GM19025 (cell line): ENCODE measurements at regions not wholly inside any gene's neighbourhood (a gene's known extent, or its start where the extent isn't known, plus 50 kb on each side); places are given as distances from the start of the nearest gene placed in this dataset.
"Not testable (repeated sequence)": the region's sequence is repeated elsewhere in the genome, so short reads cannot be mapped to it uniquely, and the experiment has no call there.

Experiments
- ATAC-seq: cut with Tn5 transposase; IDR thresholded peaks from one replicate; pipeline ENCODE4 v1.9.1; 2021; ENCODE audit warnings: mild to moderate bottlenecking, low read depth, moderate library complexity; ENCODE audit not compliant: unreplicated experiment

- no peak for ATAC-seq
Measured at GRCh38 chr1:212155219-212155618, 119.7 kb downstream of the DTL start.

GRCh38 chr1:212157252-212157651 is 121.7 kb downstream of the DTL start:
- ATAC-seq = no peak

GRCh38 chr1:212158912-212159796 is 123.6 kb downstream of the DTL start:
- peak; percentile 55 for ATAC-seq

- ATAC-seq = no peak
Measured at GRCh38 chr1:212161231-212161781, 123.9 kb upstream of the PPP2R5A start.

- peak; percentile 33 for ATAC-seq
Measured at GRCh38 chr1:212162635-212163034, 122.6 kb upstream of the PPP2R5A start.

- no peak for ATAC-seq
Measured at GRCh38 chr1:212164095-212164872, 120.9 kb upstream of the PPP2R5A start.

- ATAC-seq = no peak
Measured at GRCh38 chr1:212166244-212166643, 119.0 kb upstream of the PPP2R5A start.

- ATAC-seq = no peak
Measured at GRCh38 chr1:212166644-212167043, 118.6 kb upstream of the PPP2R5A start.

GRCh38 chr1:212167098-212167497 is 118.1 kb upstream of the PPP2R5A start:
- no peak for ATAC-seq

- ATAC-seq = no peak
Measured at GRCh38 chr1:212173567-212173966, 111.6 kb upstream of the PPP2R5A start.

- ATAC-seq = not testable (repeated sequence)
Measured at GRCh38 chr1:212174295-212174694, 110.9 kb upstream of the PPP2R5A start.

GRCh38 chr1:212177542-212177941 is 107.7 kb upstream of the PPP2R5A start:
- ATAC-seq = no peak

- ATAC-seq = no peak
Measured at GRCh38 chr1:212178851-212179250, 106.4 kb upstream of the PPP2R5A start.

GRCh38 chr1:212179394-212180076 is 105.7 kb upstream of the PPP2R5A start:
- ATAC-seq = no peak

GRCh38 chr1:212181015-212181882 is 104.0 kb upstream of the PPP2R5A start:
- ATAC-seq = no peak

GRCh38 chr1:212182171-212182570 is 103.0 kb upstream of the PPP2R5A start:
- no peak for ATAC-seq

- ATAC-seq = no peak
Measured at GRCh38 chr1:212182579-212182978, 102.6 kb upstream of the PPP2R5A start.

- ATAC-seq = peak; percentile 99
Measured at GRCh38 chr1:212186427-212187207, 98.6 kb upstream of the PPP2R5A start.
